ENCODE measurements at regions not wholly inside any gene's neighbourhood (a gene's known extent, or its start where the extent isn't known, plus 50 kb on each side); places are given as distances from the start of the nearest gene placed in this dataset.
"Not testable (repeated sequence)": the region's sequence is repeated elsewhere in the genome, so short reads cannot be mapped to it uniquely, and the experiment has no call there.

- DNase-seq (no peak), ATAC-seq (no peak)
- intact Hi-C loops (cut with DNase I): no loop called here
- no peaks in the 10 kb centered on the region for H3K27me3 ChIP-seq
- no peak for TF ChIP-seq CTCF (IDR thresholded peaks at IDR 0.05)
- H3K4me1 ChIP-seq: no peaks in the 10 kb centered on the region
- no peak overlapping the region for H3K27ac ChIP-seq
- no peaks in the 10 kb centered on the region for H3K9me3 ChIP-seq
- H3K4me3 ChIP-seq: no peak overlapping the region
- H3K36me3 ChIP-seq: no peaks in the 10 kb centered on the region
These were observed 80.9 kb upstream of the ZNF800 start for GRCh38 chr7:127473409-127473808.

GRCh38 chr7:127460077-127460476 is 67.6 kb upstream of the ZNF800 start:
- no peak overlapping the region for H3K27ac ChIP-seq
- intact Hi-C loops (cut with DNase I): no loop called here

GRCh38 chr7:127451258-127451657 is 58.8 kb upstream of the ZNF800 start:
- ATAC-seq, H3K36me3 ChIP-seq, DNase-seq: not testable (repeated sequence)

More at GRCh38 chr7:127460077-127460476, 67.6 kb upstream of the ZNF800 start:
- no peak overlapping the region for H3K4me3 ChIP-seq
- no peak for TF ChIP-seq CTCF (IDR thresholded peaks at IDR 0.05)
- no peaks in the 10 kb centered on the region for H3K9me3 ChIP-seq
- H3K27me3 ChIP-seq: no peaks in the 10 kb centered on the region
- ATAC-seq: no peak
- no peak for DNase-seq
- H3K36me3 ChIP-seq: no peaks in the 10 kb centered on the region
- H3K4me1 ChIP-seq: no peaks in the 10 kb centered on the region

GRCh38 chr7:127448566-127448965 is 56.1 kb upstream of the ZNF800 start:
- Histone ChIP-seq H3K27ac (no peak overlapping the region), H3K4me1 (no peaks in the 10 kb centered on the region), H3K36me3 (no peaks in the 10 kb centered on the region), H3K4me3 (no peak overlapping the region), H3K27me3 (no peaks in the 10 kb centered on the region), H3K9me3 (peaks cover 12% of the 10 kb centered on the region)
- intact Hi-C loops (cut with DNase I): no loop called here
- ATAC-seq (no peak), DNase-seq (no peak)
- no peak for TF ChIP-seq CTCF (IDR thresholded peaks at IDR 0.05)

More at GRCh38 chr7:127451258-127451657, 58.8 kb upstream of the ZNF800 start:
- H3K27me3 ChIP-seq; intact Hi-C loops (cut with DNase I); H3K9me3 ChIP-seq; H3K4me3 ChIP-seq; H3K4me1 ChIP-seq; H3K27ac ChIP-seq: not testable (repeated sequence)

- DNase-seq (no peak), ATAC-seq (peak; percentile 97)
- H3K27me3 ChIP-seq: no peaks in the 10 kb centered on the region
- no peak overlapping the region for H3K4me3 ChIP-seq
- H3K36me3 ChIP-seq: no peaks in the 10 kb centered on the region
- intact Hi-C loops (cut with DNase I): no loop called here
- peaks cover 12% of the 10 kb centered on the region for H3K9me3 ChIP-seq
- TF ChIP-seq CTCF (IDR thresholded peaks at IDR 0.05): peak; percentile 54
- H3K4me1 ChIP-seq: no peaks in the 10 kb centered on the region
- no peak overlapping the region for H3K27ac ChIP-seq
These were observed 54.9 kb upstream of the ZNF800 start for GRCh38 chr7:127447326-127447945.

- TF ChIP-seq CTCF (IDR thresholded peaks at IDR 0.05): no peak
- ATAC-seq (no peak), DNase-seq (no peak)
- Histone ChIP-seq H3K27ac (no peak overlapping the region), H3K4me3 (no peak overlapping the region), H3K36me3 (no peaks in the 10 kb centered on the region), H3K27me3 (no peaks in the 10 kb centered on the region), H3K9me3 (peaks cover 12% of the 10 kb centered on the region), H3K4me1 (no peaks in the 10 kb centered on the region)
- intact Hi-C loops (cut with DNase I): no loop called here
These were observed 54.3 kb upstream of the ZNF800 start for GRCh38 chr7:127446842-127447241.

All from upper lobe of right lung (tissue), 1 donor.